GM20000 (cell line): ENCODE measurements at regions not wholly inside any gene's neighbourhood (a gene's known extent, or its start where the extent isn't known, plus 50 kb on each side); places are given as distances from the start of the nearest gene placed in this dataset.
"Not testable (repeated sequence)": the region's sequence is repeated elsewhere in the genome, so short reads cannot be mapped to it uniquely, and the experiment has no call there.

Experiments used
- DNase-seq: peaks from one replicate; pipeline ENCODE4 v3.0.0; 2012; ENCODE audit warnings: low spot score
- TF ChIP-seq, protein P1 (sequence below): IDR thresholded peaks from 2 replicates; pipeline ENCODE4 v1.5.1; 2012; ENCODE audit warnings: mild to moderate bottlenecking, control low read depth; ENCODE audit errors: extremely low read depth, missing control alignments

DNA sequence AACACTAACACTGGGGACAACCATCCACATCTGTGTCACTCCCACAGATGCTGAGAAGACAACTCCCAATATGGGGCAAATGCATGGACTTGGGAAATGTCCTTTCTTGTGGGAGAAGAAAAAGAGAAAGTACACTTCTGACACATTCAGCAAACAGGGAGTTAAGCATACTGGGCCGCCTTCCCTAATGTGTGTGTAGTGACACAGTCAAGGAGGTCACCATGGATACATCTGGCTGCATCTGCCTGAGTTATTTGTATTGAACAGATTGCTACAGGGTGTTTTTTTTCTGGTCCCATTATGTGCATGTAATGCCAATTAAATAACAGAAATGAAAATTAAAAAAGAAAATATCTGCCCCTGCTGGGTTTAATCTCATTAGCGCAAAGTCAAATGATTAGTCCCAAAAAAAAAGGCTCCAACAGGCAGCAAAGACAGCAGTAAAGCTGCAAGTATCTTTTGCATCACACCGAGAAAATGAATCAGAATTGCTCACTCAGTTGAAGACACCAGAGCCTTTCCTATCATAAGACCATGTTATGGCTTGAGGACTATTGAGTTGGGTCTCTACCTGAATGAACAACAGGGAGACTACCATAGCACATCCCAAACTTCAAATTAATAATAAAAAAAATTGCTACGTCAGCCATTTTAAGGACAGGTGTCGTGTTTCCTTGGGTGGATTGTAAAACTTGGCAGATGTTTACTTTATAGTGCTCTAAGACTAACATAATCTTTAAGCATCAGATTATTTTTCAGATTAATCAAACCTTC is 395.9 kb downstream of the DTWD2 start:
- no peak for DNase-seq
- TF ChIP-seq, protein P1, sequence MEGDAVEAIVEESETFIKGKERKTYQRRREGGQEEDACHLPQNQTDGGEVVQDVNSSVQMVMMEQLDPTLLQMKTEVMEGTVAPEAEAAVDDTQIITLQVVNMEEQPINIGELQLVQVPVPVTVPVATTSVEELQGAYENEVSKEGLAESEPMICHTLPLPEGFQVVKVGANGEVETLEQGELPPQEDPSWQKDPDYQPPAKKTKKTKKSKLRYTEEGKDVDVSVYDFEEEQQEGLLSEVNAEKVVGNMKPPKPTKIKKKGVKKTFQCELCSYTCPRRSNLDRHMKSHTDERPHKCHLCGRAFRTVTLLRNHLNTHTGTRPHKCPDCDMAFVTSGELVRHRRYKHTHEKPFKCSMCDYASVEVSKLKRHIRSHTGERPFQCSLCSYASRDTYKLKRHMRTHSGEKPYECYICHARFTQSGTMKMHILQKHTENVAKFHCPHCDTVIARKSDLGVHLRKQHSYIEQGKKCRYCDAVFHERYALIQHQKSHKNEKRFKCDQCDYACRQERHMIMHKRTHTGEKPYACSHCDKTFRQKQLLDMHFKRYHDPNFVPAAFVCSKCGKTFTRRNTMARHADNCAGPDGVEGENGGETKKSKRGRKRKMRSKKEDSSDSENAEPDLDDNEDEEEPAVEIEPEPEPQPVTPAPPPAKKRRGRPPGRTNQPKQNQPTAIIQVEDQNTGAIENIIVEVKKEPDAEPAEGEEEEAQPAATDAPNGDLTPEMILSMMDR: no peak

GRCh38 chr5:118590806-118591205 is 397.5 kb downstream of the DTWD2 start:
- TF ChIP-seq, protein P1: no peak
- no peak for DNase-seq

GRCh38 chr5:118580949-118581348 is 407.4 kb downstream of the DTWD2 start:
- no peak for DNase-seq
- TF ChIP-seq, protein P1: no peak

DNA sequence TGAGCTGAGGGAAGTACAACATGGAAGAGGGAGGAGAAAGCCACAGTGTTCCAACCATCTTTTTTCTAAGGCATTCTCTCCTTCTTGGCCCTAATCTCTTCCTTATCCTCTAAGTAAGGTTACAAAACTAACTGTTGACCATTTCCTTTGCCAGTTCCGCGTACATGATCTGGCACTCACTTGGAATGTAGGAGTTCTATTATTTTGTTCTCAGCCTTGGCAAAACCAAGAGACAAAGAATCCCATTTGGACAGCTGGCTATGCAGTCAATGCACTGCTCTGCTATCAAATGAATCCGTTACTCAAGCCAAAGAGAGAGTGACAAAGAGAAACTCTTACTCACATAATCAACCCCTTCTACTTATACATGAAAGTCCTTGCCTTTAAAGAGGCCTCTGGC is 410.3 kb downstream of the DTWD2 start:
- TF ChIP-seq, protein P1: no peak
- DNase-seq: no peak

GRCh38 chr5:118577621-118578020 is 410.7 kb downstream of the DTWD2 start:
- no peak for DNase-seq
- TF ChIP-seq, protein P1: no peak

GRCh38 chr5:118570276-118570675 is 418.1 kb downstream of the DTWD2 start:
- not testable (repeated sequence) for DNase-seq

- not testable (repeated sequence) for DNase-seq
These were observed 418.8 kb downstream of the DTWD2 start for GRCh38 chr5:118569596-118569995.

- DNase-seq: no peak
- TF ChIP-seq, protein P1: no peak
These were observed 422.9 kb downstream of the DTWD2 start for GRCh38 chr5:118565335-118565971.
